Upper lobe of left lung (tissue), 4 donors: ENCODE measurements at regions not wholly inside any gene's neighbourhood (a gene's known extent, or its start where the extent isn't known, plus 50 kb on each side); places are given as distances from the start of the nearest gene placed in this dataset.

Experiments used
- EP300 ChIP-seq, 4 donors: sonication (generic); formaldehyde crosslinking; IDR thresholded peaks; one replicate each; pipeline ENCODE4 v1.5.1; 2017; ENCODE audit warnings: antibody characterized with exemption in 4 of 4, control low read depth in 2 of 4
- POLR2A ChIP-seq, 4 donors: fragments of 450-650 bp; IDR thresholded peaks; one replicate each; pipeline ENCODE4 v1.5.1; 2016 to 2017; ENCODE audit warnings: antibody characterized with exemption in 4 of 4, mild to moderate bottlenecking in 2 of 4
- POLR2AphosphoS5 ChIP-seq, 2 donors: sonication (generic); formaldehyde crosslinking; IDR thresholded peaks; one replicate each; pipeline ENCODE4 v1.5.1; 2017; ENCODE audit warnings: antibody characterized with exemption in 2 of 2
- TF ChIP-seq, protein P1 (sequence below), 6 experiments: fragments of 450-650 bp in 4 of 6; fragments of 200-600 bp in 2 of 6; sonication (generic) in 2 of 6; IDR thresholded peaks; one replicate each; pipeline ENCODE4 v1.5.1; 2016 to 2019; ENCODE audit warnings: antibody characterized with exemption in 6 of 6

DNA sequence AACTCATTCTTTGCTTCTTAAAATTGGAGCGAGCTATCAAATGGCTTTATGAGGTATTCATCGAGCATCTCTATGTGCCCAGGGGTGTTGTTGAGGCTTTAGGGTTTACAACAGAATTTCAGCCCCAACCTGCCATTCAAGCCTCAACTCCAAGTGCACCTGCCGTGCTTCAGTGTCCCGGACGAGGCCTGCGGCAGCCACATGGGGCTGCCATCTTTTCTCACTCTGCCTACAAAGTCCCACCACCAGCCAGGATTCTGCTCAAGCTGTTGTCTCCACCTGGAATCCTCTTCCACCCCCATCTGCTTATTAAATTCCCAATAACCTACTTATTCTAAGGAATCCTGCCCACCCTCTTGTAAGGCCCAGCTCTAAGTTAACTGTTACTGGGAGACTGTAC, 242.4 kb downstream of the OPA1 start:
- TF ChIP-seq, protein P1, sequence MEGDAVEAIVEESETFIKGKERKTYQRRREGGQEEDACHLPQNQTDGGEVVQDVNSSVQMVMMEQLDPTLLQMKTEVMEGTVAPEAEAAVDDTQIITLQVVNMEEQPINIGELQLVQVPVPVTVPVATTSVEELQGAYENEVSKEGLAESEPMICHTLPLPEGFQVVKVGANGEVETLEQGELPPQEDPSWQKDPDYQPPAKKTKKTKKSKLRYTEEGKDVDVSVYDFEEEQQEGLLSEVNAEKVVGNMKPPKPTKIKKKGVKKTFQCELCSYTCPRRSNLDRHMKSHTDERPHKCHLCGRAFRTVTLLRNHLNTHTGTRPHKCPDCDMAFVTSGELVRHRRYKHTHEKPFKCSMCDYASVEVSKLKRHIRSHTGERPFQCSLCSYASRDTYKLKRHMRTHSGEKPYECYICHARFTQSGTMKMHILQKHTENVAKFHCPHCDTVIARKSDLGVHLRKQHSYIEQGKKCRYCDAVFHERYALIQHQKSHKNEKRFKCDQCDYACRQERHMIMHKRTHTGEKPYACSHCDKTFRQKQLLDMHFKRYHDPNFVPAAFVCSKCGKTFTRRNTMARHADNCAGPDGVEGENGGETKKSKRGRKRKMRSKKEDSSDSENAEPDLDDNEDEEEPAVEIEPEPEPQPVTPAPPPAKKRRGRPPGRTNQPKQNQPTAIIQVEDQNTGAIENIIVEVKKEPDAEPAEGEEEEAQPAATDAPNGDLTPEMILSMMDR (IDR thresholded peaks at IDR 0.05), result no peak
- TF ChIP-seq POLR2AphosphoS5 (IDR thresholded peaks at IDR 0.05), result no peak
- no peak for TF ChIP-seq POLR2A (IDR thresholded peaks at IDR 0.05)
- no peak for TF ChIP-seq EP300 (IDR thresholded peaks at IDR 0.05)
